ENCODE measurements at regions not wholly inside any gene's neighbourhood (a gene's known extent, or its start where the extent isn't known, plus 50 kb on each side); places are given as distances from the start of the nearest gene placed in this dataset.

GRCh38 chr2:183269956-183270355, 145.7 kb downstream of the NUP35 start:
- H4K20me1 ChIP-seq (replicated peaks; ENCODE audit: control insufficient read depth, extremely low read depth, insufficient read depth, low read length): no peaks in the 10 kb centered on the region
- TF ChIP-seq MYC (IDR thresholded peaks at IDR 0.05; ENCODE audit: low read depth, low read length): no peak
- TF ChIP-seq EZH2 (IDR thresholded peaks at IDR 0.05; ENCODE audit: borderline replicate concordance, low read depth, low read length, severe bottlenecking): no peak
- TF ChIP-seq JUN (IDR thresholded peaks at IDR 0.05; ENCODE audit: borderline replicate concordance, insufficient read depth, insufficient read length, low read depth): no peak
- no peak for TF ChIP-seq POLR2A (IDR thresholded peaks at IDR 0.05; ENCODE audit: low read depth, low read length)
- TF ChIP-seq CTCF (IDR thresholded peaks at IDR 0.05; ENCODE audit: extremely low read depth in 1 of 2, insufficient read depth in 1 of 2, low read depth in 1 of 2, low read length in 2 of 2): no peak
- TF ChIP-seq FOS (IDR thresholded peaks at IDR 0.05; ENCODE audit: borderline replicate concordance, insufficient read depth, low read length): no peak
- dilution Hi-C loops (cut with MboI; ENCODE audit: extremely low pct_ligation_motif_present, low sequenced_read_pairs) (no loop called here), intact Hi-C loops (cut with micrococcal nuclease) (no loop called here)
- no TSS peak for BruUV-seq (replicated peaks)
- H3K4me1 ChIP-seq (ENCODE audit: control insufficient read depth, extremely low read depth, insufficient read depth, low read length): no peaks in the 10 kb centered on the region
- ChIA-PET CTCF (interaction anchor here (1.0 to 1.5 kb wide), 2 partner anchors 21 to 199 kb away, joined by 4 to 8 read pairs; no protein-coding TSS in a partner anchor), POLR2A (no interaction called here)
- H3K79me2 ChIP-seq (ENCODE audit: control insufficient read depth, insufficient read depth, low read length): no peaks in the 10 kb centered on the region
- H3K27ac ChIP-seq (ENCODE audit: insufficient read depth, low read depth, low read length): no peak overlapping the region
- no peaks in the 10 kb centered on the region for H3K27me3 ChIP-seq (ENCODE audit: control insufficient read depth in 2 of 2, insufficient read depth in 2 of 2, low read length in 2 of 2)
- H3K9me3 ChIP-seq (replicated peaks; ENCODE audit: control insufficient read depth, insufficient read depth, low read length): no peaks in the 10 kb centered on the region
- peak; percentile 59 for DNase-seq (ENCODE audit: low read depth, low spot score)
- no peak overlapping the region for H3K9ac ChIP-seq (replicated peaks; ENCODE audit: extremely low read depth, insufficient read depth, low read length)
- no peak overlapping the region for H3K4me2 ChIP-seq (ENCODE audit: insufficient read depth, low read length)
- H3K4me3 ChIP-seq (replicated peaks in 1 of 3; ENCODE audit: insufficient read depth in 1 of 3, low read depth in 1 of 3, low read length in 3 of 3): no peak overlapping the region
- no peak overlapping the region for H2AFZ ChIP-seq (ENCODE audit: low read depth, low read length)
- peak; percentile 44 for FAIRE-seq
- no peaks in the 10 kb centered on the region for H3K36me3 ChIP-seq (ENCODE audit: control insufficient read depth in 2 of 2, extremely low read depth in 1 of 2, insufficient read depth in 2 of 2, low read length in 2 of 2)
- no peaks in the 10 kb centered on the region for H3K9me1 ChIP-seq (replicated peaks; ENCODE audit: control insufficient read depth, extremely low read depth, insufficient read depth, low read length)

- no peaks in the 10 kb centered on the region for H3K79me2 ChIP-seq (ENCODE audit: control insufficient read depth, insufficient read depth, low read length)
- FAIRE-seq: no peak
- no peaks in the 10 kb centered on the region for H3K9me3 ChIP-seq (replicated peaks; ENCODE audit: control insufficient read depth, insufficient read depth, low read length)
- dilution Hi-C loops (cut with MboI; ENCODE audit: extremely low pct_ligation_motif_present, low sequenced_read_pairs) (no loop called here), intact Hi-C loops (cut with micrococcal nuclease) (no loop called here)
- H3K9me1 ChIP-seq (replicated peaks; ENCODE audit: control insufficient read depth, extremely low read depth, insufficient read depth, low read length): no peaks in the 10 kb centered on the region
- BruUV-seq (replicated peaks): no TSS peak
- H4K20me1 ChIP-seq (replicated peaks; ENCODE audit: control insufficient read depth, extremely low read depth, insufficient read depth, low read length): no peaks in the 10 kb centered on the region
- TF ChIP-seq POLR2AphosphoS5 (IDR thresholded peaks at IDR 0.05; ENCODE audit: insufficient read depth, low read depth, low read length) (no peak), JUN (IDR thresholded peaks at IDR 0.05; ENCODE audit: borderline replicate concordance, insufficient read depth, insufficient read length, low read depth) (no peak), POLR2A (IDR thresholded peaks at IDR 0.05; ENCODE audit: low read depth, low read length) (no peak), FOS (IDR thresholded peaks at IDR 0.05; ENCODE audit: borderline replicate concordance, insufficient read depth, low read length) (no peak), GATA2 (IDR thresholded peaks at IDR 0.05; ENCODE audit: insufficient read depth, insufficient read length, low read depth, low read length) (no peak), MYC (IDR thresholded peaks at IDR 0.05; ENCODE audit: low read depth, low read length) (no peak), CTCF (IDR thresholded peaks at IDR 0.05; ENCODE audit: extremely low read depth in 1 of 2, insufficient read depth in 1 of 2, low read depth in 1 of 2, low read length in 2 of 2) (no peak), EZH2 (IDR thresholded peaks at IDR 0.05; ENCODE audit: borderline replicate concordance, low read depth, low read length, severe bottlenecking) (no peak)
- TF ChIP-seq, protein P1, sequence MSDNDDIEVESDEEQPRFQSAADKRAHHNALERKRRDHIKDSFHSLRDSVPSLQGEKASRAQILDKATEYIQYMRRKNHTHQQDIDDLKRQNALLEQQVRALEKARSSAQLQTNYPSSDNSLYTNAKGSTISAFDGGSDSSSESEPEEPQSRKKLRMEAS (IDR thresholded peaks at IDR 0.05; ENCODE audit: insufficient read depth, insufficient read length): no peak
- no peak overlapping the region for H3K27ac ChIP-seq (ENCODE audit: insufficient read depth, low read depth, low read length)
- no peaks in the 10 kb centered on the region for H3K4me1 ChIP-seq (ENCODE audit: control insufficient read depth, extremely low read depth, insufficient read depth, low read length)
- no peak overlapping the region for H2AFZ ChIP-seq (ENCODE audit: low read depth, low read length)
- H3K36me3 ChIP-seq (ENCODE audit: control insufficient read depth in 2 of 2, extremely low read depth in 1 of 2, insufficient read depth in 2 of 2, low read length in 2 of 2): no peaks in the 10 kb centered on the region
- H3K4me2 ChIP-seq (ENCODE audit: insufficient read depth, low read length): no peak overlapping the region
- CTCF ChIA-PET: no interaction called here
- DNase-seq (ENCODE audit: low read depth, low spot score): no peak
- no peaks in the 10 kb centered on the region for H3K27me3 ChIP-seq (ENCODE audit: control insufficient read depth in 2 of 2, insufficient read depth in 2 of 2, low read length in 2 of 2)
- H3K9ac ChIP-seq (replicated peaks; ENCODE audit: extremely low read depth, insufficient read depth, low read length): no peak overlapping the region
- no peak overlapping the region for H3K4me3 ChIP-seq (replicated peaks in 1 of 3; ENCODE audit: insufficient read depth in 1 of 3, low read depth in 1 of 3, low read length in 3 of 3)
- POLR2A ChIA-PET: no interaction called here
Measured at GRCh38 chr2:183283209-183283608, 159.0 kb downstream of the NUP35 start.

Data from endothelial cell of umbilical vein (primary cell).